Gastrocnemius medialis (tissue), 4 donors: ENCODE measurements at regions not wholly inside any gene's neighbourhood (a gene's known extent, or its start where the extent isn't known, plus 50 kb on each side); places are given as distances from the start of the nearest gene placed in this dataset.

Experiments
- ATAC-seq, 2 donors: fragments of 150-250 bp; one replicate each; pipeline ENCODE4 v1.9.1; 2016
- DNase-seq, 2 donors: peaks; one replicate each; pipeline ENCODE4 v3.0.0-alpha.2; 2019
- H3K27ac ChIP-seq, 4 donors: fragments of 200-600 bp; sonication (generic); 1 replicate in 1 of 4; 2 replicates in 3 of 4; pipeline ENCODE4 v1.5.1; 2016 to 2018; ENCODE audit warnings: mild to moderate bottlenecking in 2 of 4, moderate library complexity in 1 of 4
- H3K27me3 ChIP-seq, 3 donors: fragments of 200-600 bp; sonication (generic) in 2 of 3; 1 replicate in 1 of 3; 2 replicates in 2 of 3; pipeline versions ENCODE4 v1.5.1 to v1.6.0; 2016 to 2019; ENCODE audit warnings: mild to moderate bottlenecking in 1 of 3, moderate library complexity in 1 of 3
- H3K36me3 ChIP-seq, 2 donors: fragments of 200-600 bp; sonication (generic) in 1 of 2; one replicate each; pipeline ENCODE4 v1.5.1; 2017 to 2018
- H3K4me1 ChIP-seq, 2 donors: fragments of 200-600 bp; sonication (generic) in 1 of 2; one replicate each; pipeline ENCODE4 v1.5.1; 2016 to 2017; ENCODE audit warnings: mild to moderate bottlenecking in 2 of 2
- H3K4me3 ChIP-seq, 4 donors: fragments of 200-600 bp; sonication (generic) in 3 of 4; 1 replicate in 1 of 4; 2 replicates in 3 of 4; pipeline ENCODE4 v1.5.1; 2016 to 2019; ENCODE audit warnings: mild to moderate bottlenecking in 2 of 4
- H3K9me3 ChIP-seq, 3 donors: fragments of 200-600 bp; sonication (generic) in 2 of 3; 1 replicate in 1 of 3; 2 replicates in 2 of 3; pipeline ENCODE4 v1.5.1; 2016 to 2019
- POLR2A ChIP-seq, 2 donors: fragments of 450-650 bp; IDR thresholded peaks; one replicate each; pipeline ENCODE4 v1.6.1; 2017; ENCODE audit warnings: antibody characterized with exemption in 2 of 2, mild to moderate bottlenecking in 2 of 2, moderate library complexity in 2 of 2
- in situ Hi-C, 4 donors: fragments of 200-750 bp; cut with MboI; loops; one replicate each; pipeline versions ENCODE4 v1.15.0 to v1.8.0; 2017; ENCODE audit warnings: low sequenced_read_pairs in 4 of 4
- intact Hi-C: fragments of 100-400 bp; cut with DNase I; formaldehyde crosslinking; loops from one replicate; pipeline ENCODE4 v1.15.1; 2023; ENCODE audit warnings: low total_unique reads
- TF ChIP-seq, protein P1 (sequence below), 5 experiments: fragments of 450-650 bp in 3 of 5; fragments of 200-600 bp in 2 of 5; sonication (generic) in 2 of 5; IDR thresholded peaks in 4 of 5; conservative IDR thresholded peaks in 1 of 5; 1 replicate in 4 of 5; 2 replicates in 1 of 5; pipeline ENCODE4 v1.5.1; 2016 to 2019; ENCODE audit warnings: antibody characterized with exemption in 5 of 5, mild to moderate bottlenecking in 3 of 5, moderate library complexity in 3 of 5

DNA sequence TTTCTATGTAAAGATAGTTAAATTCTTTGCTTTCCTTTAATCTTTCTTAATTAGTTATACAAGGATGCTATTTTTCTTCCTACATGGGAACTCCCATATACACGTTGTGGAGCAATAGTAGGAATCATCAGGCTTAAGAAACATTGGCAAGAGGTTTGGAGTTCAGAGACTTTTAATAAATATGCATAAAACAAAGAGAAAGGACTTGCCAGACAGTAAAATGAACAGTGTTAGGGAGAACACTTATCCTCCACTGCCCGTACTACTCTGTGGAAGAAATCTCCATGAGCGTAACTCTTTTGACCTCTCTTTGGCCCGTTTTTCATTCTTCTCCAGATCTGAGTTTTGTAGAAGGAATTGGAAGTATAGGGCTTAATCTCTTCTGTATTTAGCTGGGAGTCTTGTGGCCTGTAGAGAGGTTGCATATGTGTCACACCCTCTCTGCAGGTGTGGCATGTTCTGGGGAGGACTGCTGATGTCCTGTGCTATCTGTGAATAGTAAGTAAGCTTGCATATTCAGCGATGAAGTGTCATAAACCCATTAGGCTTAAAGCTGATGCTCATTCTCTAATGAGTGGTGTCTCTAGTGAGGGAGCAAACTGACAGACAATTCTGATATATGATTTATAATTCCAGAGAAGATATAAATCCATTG, 455.4 kb upstream of the FAR2 start:
- H3K4me1 ChIP-seq, result no peaks in the 10 kb centered on the region
- intact Hi-C loops (no loop called here), in situ Hi-C loops (no loop called here)
- no peaks in the 10 kb centered on the region for H3K36me3 ChIP-seq
- ATAC-seq (no peak), DNase-seq (no peak)
- H3K4me3 ChIP-seq, result no peak overlapping the region
- no peaks in the 10 kb centered on the region for H3K9me3 ChIP-seq
- no peak overlapping the region for H3K27ac ChIP-seq
- no peak for TF ChIP-seq POLR2A (IDR thresholded peaks at IDR 0.05)
- TF ChIP-seq, protein P1, sequence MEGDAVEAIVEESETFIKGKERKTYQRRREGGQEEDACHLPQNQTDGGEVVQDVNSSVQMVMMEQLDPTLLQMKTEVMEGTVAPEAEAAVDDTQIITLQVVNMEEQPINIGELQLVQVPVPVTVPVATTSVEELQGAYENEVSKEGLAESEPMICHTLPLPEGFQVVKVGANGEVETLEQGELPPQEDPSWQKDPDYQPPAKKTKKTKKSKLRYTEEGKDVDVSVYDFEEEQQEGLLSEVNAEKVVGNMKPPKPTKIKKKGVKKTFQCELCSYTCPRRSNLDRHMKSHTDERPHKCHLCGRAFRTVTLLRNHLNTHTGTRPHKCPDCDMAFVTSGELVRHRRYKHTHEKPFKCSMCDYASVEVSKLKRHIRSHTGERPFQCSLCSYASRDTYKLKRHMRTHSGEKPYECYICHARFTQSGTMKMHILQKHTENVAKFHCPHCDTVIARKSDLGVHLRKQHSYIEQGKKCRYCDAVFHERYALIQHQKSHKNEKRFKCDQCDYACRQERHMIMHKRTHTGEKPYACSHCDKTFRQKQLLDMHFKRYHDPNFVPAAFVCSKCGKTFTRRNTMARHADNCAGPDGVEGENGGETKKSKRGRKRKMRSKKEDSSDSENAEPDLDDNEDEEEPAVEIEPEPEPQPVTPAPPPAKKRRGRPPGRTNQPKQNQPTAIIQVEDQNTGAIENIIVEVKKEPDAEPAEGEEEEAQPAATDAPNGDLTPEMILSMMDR (IDR thresholded peaks at IDR 0.05 in 4 of 5, conservative IDR thresholded peaks at IDR 0.05 in 1 of 5), result no peak
- no peaks in the 10 kb centered on the region for H3K27me3 ChIP-seq

DNA sequence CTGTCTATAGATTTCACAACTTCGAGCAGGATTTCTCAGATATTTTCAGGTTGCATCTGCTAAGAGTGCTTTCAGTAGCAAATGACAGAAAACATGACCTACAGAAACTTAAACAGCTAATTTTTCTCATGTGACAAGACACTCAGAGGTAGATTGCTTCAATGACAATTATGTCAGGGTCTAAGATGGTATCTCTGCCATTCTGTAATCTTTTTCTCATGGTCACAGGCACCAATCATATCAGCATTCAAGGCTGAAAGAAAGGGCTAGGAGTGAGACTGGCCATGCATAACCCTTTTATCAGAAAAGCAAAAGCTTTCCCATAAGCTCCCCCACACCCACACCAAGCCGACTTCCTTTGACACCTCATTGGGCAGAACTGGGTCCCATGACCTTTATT, 450.5 kb upstream of the FAR2 start:
- no peak for DNase-seq
- intact Hi-C loops, result no loop called here
- H3K27me3 ChIP-seq, result no peaks in the 10 kb centered on the region
- H3K4me1 ChIP-seq, result no peaks in the 10 kb centered on the region
- in situ Hi-C loops, result no loop called here
- TF ChIP-seq POLR2A (IDR thresholded peaks at IDR 0.05), result no peak
- TF ChIP-seq, protein P1 (IDR thresholded peaks at IDR 0.05 in 4 of 5, conservative IDR thresholded peaks at IDR 0.05 in 1 of 5), result no peak
- no peak overlapping the region for H3K27ac ChIP-seq
- no peak overlapping the region for H3K4me3 ChIP-seq
- H3K9me3 ChIP-seq, result no peaks in the 10 kb centered on the region
- H3K36me3 ChIP-seq, result no peaks in the 10 kb centered on the region
- ATAC-seq, result no peak

DNA sequence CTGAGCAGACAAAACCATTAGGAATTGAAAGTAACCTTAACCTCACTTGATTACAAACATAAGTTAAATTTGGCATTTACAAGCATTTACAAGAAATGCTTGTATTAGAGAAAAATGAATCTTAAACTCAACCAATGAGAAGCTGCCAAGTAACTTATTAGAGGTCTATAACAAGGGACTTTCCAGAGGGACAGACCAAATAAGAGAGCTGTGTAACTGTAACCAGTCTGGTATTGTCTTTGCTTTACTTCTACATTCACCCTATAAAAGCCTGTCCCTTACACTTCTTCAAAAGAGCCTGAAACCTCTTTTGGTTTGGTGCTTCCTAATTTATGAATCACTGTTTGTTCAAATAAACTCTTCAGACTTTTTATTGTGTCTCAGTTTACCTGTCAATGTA, 450.0 kb upstream of the FAR2 start:
- TF ChIP-seq POLR2A (IDR thresholded peaks at IDR 0.05), result no peak
- TF ChIP-seq, protein P1 (IDR thresholded peaks at IDR 0.05 in 4 of 5, conservative IDR thresholded peaks at IDR 0.05 in 1 of 5), result no peak
- Histone ChIP-seq H3K9me3 (no peaks in the 10 kb centered on the region), H3K27ac (no peak overlapping the region), H3K27me3 (no peaks in the 10 kb centered on the region), H3K4me3 (no peak overlapping the region), H3K4me1 (no peaks in the 10 kb centered on the region), H3K36me3 (no peaks in the 10 kb centered on the region)
- ATAC-seq, result no peak
- intact Hi-C loops (no loop called here), in situ Hi-C loops (no loop called here)
- DNase-seq, result no peak

DNA sequence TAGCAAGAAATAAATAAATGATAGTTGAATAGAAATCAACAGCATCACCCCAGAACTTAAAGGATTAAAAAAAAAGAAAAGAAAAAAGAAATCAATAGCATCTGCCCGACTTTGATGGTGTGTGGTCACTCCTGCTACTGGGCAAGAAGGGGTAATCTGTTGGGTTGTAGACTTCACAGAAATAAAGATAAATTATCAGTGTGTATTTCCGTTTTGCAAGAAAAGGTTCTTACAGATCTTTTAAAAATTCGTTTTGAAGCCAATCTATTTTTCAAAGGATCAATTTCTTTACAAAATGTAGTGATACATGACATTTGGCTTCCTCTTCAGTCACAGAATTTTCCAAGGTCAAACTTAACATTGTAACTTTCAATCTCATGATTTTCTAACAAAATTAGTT, 448.9 kb upstream of the FAR2 start:
- Histone ChIP-seq H3K4me1 (no peaks in the 10 kb centered on the region), H3K27me3 (no peaks in the 10 kb centered on the region), H3K27ac (no peak overlapping the region), H3K36me3 (no peaks in the 10 kb centered on the region), H3K9me3 (no peaks in the 10 kb centered on the region), H3K4me3 (no peak overlapping the region)
- intact Hi-C loops (no loop called here), in situ Hi-C loops (no loop called here)
- DNase-seq (no peak), ATAC-seq (no peak)
- TF ChIP-seq, protein P1 (IDR thresholded peaks at IDR 0.05 in 4 of 5, conservative IDR thresholded peaks at IDR 0.05 in 1 of 5), result no peak
- TF ChIP-seq POLR2A (IDR thresholded peaks at IDR 0.05), result no peak
